ENCODE measurements at regions not wholly inside any gene's neighbourhood (a gene's known extent, or its start where the extent isn't known, plus 50 kb on each side); places are given as distances from the start of the nearest gene placed in this dataset.
"Not testable (repeated sequence)": the region's sequence is repeated elsewhere in the genome, so short reads cannot be mapped to it uniquely, and the experiment has no call there.

DNA sequence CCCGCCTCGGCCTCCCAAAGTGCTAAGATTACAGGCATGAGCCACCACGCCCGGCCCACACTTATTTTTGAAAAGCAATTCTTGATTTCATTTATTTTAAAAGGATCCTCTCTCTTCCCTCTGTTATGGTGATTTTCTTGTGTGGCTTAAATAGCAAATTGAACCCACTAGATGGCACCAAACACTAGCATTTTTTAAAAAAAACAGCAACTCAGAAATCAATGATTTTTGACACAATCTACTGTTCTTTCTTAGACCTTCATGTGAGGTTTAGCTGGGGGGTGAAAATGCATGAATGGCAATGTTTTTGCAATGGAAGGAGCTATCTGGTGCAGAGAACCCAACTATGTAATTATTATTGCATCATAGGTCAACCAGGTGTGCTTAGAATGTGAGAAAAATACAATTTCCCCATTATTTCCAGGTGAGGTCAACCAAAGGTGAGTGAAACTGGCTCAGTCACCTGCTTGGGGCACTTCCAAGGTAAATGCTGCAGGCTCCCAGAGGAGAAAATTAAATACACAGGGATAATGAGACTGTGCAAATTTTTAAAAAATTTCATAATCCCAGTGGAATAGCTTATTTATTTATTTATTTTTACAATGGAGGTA is 226.7 kb upstream of the PRKX start:
- H3K4me3 ChIP-seq (ENCODE audit: low read depth, low read length), result no peak overlapping the region
- TF ChIP-seq, protein P1, sequence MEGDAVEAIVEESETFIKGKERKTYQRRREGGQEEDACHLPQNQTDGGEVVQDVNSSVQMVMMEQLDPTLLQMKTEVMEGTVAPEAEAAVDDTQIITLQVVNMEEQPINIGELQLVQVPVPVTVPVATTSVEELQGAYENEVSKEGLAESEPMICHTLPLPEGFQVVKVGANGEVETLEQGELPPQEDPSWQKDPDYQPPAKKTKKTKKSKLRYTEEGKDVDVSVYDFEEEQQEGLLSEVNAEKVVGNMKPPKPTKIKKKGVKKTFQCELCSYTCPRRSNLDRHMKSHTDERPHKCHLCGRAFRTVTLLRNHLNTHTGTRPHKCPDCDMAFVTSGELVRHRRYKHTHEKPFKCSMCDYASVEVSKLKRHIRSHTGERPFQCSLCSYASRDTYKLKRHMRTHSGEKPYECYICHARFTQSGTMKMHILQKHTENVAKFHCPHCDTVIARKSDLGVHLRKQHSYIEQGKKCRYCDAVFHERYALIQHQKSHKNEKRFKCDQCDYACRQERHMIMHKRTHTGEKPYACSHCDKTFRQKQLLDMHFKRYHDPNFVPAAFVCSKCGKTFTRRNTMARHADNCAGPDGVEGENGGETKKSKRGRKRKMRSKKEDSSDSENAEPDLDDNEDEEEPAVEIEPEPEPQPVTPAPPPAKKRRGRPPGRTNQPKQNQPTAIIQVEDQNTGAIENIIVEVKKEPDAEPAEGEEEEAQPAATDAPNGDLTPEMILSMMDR (IDR thresholded peaks at IDR 0.05; ENCODE audit: low read depth, low read length), result peak; percentile 44
- no peaks in the 10 kb centered on the region for H3K9me3 ChIP-seq
- DNase-seq, result no peak
- no peaks in the 10 kb centered on the region for H3K4me1 ChIP-seq
- no peaks in the 10 kb centered on the region for H3K27me3 ChIP-seq
- H3K36me3 ChIP-seq, result no peaks in the 10 kb centered on the region

DNA sequence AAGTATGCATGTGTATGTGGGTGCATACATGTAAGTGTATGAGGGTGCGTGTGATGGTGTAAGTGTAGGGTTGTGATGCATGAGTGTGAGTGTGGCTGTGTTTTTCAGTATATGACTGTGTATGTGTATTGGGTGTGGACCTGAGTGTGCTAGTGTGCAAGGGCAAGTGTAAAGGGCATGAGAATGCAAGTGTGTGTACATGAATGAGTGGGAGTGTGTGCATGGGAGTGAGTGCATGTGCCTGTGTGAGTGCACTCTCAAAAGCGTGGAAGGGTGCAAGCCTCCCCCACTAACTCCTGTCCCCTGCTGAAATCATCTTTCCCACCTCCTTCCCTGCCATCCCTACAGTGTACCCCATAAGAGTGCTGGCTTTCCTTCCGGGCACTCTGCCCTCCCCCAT is 225.1 kb upstream of the PRKX start:
- no peaks in the 10 kb centered on the region for H3K36me3 ChIP-seq
- no peaks in the 10 kb centered on the region for H3K27me3 ChIP-seq
- no peak for DNase-seq
- H3K4me1 ChIP-seq, result no peaks in the 10 kb centered on the region
- TF ChIP-seq, protein P1 (IDR thresholded peaks at IDR 0.05; ENCODE audit: low read depth, low read length), result no peak
- no peaks in the 10 kb centered on the region for H3K9me3 ChIP-seq
- H3K4me3 ChIP-seq (ENCODE audit: low read depth, low read length), result no peak overlapping the region

DNA sequence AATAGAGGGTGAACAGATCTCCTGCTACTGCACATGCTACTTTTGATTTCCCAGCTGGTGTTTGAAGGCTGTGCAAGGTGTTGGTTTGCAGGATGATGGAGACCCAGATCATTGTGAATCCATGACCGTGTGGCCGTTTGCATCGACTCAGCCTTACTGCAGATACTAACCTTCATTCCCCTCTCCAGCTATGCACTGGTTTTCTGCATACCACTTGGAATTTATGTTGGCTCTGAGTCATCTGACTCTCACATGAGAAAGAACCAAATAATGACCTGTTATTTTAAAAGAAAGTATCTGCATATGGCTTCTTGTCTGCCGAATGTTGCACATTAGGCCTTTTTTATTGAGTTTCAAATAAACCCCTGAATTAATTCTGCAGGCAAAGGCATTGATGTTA is 221.7 kb upstream of the PRKX start:
- not testable (repeated sequence) for H3K4me1 ChIP-seq; H3K9me3 ChIP-seq; H3K4me3 ChIP-seq (ENCODE audit: low read depth, low read length); H3K27me3 ChIP-seq; H3K36me3 ChIP-seq; DNase-seq

DNA sequence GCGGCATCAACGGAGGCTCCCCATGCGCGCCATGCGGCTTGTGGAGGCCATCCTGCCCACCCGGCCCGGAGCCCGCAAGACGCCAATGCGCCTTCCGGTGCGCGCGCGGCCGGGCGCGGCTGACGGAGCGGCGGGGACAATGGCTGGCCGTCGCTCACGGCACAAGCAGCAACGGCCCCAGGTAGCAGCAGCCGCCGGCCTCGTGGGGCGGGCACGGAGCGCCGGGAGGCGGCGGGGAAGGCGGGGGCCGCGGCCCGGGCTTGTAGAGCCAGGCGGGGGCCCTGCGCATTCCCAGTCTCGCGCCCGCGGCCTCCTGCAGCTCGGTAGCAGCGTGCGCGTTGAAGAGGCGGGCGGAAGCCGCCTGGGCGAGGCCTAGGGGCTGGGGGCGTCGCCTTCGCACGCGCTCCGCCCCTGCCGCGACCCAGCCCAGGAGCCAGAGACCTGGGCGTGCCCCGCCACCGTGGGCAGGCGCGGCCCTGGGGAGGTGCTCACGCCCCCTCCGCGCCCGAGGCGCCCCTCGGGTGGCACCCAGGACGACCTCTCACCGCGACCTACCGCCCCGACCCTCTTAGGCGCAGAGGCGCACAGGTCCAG is 207.1 kb upstream of the PRKX start:
- not testable (repeated sequence) for H3K4me1 ChIP-seq; H3K9me3 ChIP-seq; DNase-seq; H3K4me3 ChIP-seq (ENCODE audit: low read depth, low read length); H3K36me3 ChIP-seq; H3K27me3 ChIP-seq

DNA sequence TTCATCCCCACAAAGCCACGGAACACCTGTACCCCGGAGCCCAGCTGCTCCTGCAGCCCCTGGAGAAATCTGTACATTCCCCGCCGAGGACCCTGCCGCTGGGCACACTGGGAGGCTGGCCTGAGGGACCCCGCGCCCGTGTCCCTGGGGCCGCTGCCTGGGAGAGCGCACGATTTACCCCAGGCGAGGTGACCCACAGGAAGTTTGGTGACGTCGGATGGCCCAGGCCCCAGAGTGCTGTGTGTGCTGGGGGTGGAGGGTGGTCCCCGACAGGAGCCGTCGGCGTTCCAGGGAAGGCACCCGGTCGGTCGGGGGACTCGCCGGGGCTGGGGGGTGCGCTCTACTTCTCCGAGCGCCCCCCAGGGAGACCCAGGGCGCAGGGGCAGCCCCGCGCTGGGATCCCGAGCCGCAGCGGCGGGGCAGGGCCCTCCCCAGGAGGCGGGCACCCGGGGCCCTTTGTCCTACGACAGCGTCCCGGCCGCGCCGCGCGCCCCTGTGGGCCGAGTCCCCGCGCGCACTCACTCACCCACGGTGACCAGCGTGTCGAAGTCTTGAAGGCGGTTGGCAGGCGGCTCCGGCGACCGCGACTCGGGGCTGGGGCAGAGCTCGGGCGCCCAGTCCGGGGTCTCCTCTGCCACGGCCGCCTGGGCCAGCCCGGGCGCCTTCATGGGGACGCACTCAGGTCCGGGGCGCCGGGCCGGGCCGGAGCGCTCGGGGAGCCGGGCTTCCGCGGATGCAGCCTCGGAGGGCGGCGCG is 206.4 kb upstream of the PRKX start:
- not testable (repeated sequence) for H3K4me1 ChIP-seq; H3K9me3 ChIP-seq; H3K36me3 ChIP-seq; DNase-seq; H3K4me3 ChIP-seq (ENCODE audit: low read depth, low read length); H3K27me3 ChIP-seq

DNA sequence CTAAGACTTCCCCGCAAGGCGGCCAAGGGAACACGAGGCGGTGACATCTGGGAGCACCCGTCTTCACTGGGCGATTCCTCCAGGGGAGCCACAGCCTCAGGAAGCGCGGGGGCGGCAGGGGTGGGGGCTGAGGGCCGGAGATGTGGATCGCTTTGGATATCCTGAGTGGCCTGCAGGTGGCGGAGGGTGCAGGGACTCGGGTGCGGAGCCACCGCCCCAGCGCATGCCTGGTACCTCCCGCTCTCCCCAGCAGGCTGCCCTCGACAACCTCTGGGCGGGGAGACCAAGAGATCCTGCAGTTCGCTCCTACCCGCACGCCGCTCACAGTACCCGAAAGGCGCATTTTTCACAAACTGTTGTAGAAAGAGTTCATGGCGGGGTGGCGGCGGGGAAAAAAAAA is 201.4 kb upstream of the PRKX start:
- H3K4me1 ChIP-seq; DNase-seq; H3K27me3 ChIP-seq; H3K9me3 ChIP-seq; H3K4me3 ChIP-seq (ENCODE audit: low read depth, low read length); H3K36me3 ChIP-seq: not testable (repeated sequence)

DNA sequence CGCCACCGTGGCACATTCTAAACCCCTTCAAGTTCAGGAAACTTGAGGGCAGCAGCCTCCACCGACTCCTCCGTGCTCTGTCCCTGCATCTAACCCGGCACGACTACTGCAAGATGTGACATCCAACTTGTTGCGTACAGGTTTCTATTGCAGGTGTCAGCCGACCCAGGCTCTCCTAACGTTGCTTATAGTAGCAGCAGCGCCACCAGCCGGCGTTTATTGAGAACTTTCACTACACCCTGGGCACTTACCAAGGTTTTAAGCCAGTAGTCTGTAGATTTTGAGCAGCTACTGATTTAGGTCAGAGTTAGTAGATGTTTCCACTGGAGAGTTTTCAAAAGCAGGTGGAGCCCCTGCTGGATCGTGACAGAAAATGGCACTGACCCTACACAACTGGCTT is 200.6 kb upstream of the PRKX start:
- H3K36me3 ChIP-seq; H3K27me3 ChIP-seq; DNase-seq; H3K9me3 ChIP-seq; H3K4me1 ChIP-seq; H3K4me3 ChIP-seq (ENCODE audit: low read depth, low read length): not testable (repeated sequence)

DNA sequence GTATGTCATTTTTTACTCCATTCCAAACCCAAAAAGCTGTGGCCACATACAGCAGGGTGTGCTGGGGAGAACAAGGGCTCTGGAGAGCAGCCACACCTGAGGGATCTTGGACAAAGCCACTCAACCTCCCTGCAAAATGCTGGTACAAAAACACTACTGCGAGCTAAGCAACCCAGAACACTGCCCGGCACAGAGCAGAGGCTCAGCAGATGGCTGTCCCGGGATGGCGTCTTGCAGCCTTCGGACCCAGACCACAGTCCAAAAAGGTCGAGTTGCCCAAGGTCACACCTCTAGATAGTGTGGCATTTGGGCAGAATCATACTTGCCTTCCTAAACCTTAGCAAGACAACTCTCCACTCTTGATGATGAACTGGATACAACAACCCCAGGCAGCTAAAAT is 197.6 kb upstream of the PRKX start:
- not testable (repeated sequence) for H3K4me3 ChIP-seq (ENCODE audit: low read depth, low read length); DNase-seq; H3K4me1 ChIP-seq; H3K9me3 ChIP-seq; H3K36me3 ChIP-seq; H3K27me3 ChIP-seq

DNA sequence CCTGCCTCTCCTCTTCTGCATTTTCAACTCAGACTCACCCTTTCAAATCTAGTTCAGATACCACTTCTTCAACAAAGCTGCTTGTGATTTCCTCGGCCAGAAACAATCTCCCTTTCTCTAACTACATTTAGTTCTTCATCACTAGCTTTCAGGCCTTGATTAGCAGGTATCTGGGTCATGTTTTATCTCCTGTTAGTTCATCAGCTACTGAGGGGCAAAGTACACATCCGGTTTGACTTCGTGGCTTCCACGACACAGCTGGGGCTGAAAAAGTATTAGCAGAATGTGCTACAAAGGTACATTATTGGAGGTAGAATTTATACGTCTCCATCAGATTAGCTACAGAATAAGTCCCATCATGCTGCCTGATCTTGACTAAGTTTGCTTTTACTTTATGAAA is 197.2 kb upstream of the PRKX start:
- H3K4me3 ChIP-seq (ENCODE audit: low read depth, low read length); H3K27me3 ChIP-seq; H3K36me3 ChIP-seq; DNase-seq; H3K9me3 ChIP-seq; H3K4me1 ChIP-seq: not testable (repeated sequence)

DNA sequence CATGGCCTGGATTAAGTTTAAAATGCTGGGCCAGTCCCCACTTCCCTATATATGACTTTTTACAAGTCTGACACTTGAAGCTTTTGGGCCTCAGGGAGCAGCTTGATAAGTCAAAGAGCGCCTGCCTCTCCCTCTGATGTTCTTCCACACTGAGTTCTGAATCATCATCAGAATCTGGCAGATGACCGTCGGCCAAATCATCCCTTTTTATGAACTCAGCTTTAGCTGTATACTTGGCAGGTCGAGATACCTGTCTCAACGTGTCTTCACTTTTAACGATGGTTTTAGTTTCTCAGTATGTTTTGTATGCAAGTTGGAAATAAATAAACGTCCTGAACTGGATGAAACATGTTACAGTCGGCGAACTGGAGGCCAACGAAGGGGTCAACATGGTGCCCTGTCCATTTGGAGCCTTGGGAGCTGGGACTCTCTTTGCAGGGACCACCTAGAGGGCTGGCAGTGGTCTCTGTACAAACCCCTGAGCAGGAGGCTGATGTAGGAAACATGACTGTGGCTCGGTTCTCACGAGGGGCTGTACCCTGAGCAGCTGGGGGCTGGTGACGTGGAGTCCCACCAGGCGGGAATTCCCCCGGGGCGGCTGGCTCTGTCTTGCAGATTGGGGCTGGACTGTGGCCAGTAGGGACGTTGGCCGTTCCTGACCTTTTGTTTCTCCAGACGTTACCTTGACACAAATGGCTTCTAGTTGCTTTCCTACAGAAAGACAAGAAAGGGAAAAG is 192.2 kb upstream of the PRKX start:
- H3K36me3 ChIP-seq; H3K27me3 ChIP-seq; H3K4me3 ChIP-seq (ENCODE audit: low read depth, low read length); DNase-seq; H3K9me3 ChIP-seq; H3K4me1 ChIP-seq: not testable (repeated sequence)

DNA sequence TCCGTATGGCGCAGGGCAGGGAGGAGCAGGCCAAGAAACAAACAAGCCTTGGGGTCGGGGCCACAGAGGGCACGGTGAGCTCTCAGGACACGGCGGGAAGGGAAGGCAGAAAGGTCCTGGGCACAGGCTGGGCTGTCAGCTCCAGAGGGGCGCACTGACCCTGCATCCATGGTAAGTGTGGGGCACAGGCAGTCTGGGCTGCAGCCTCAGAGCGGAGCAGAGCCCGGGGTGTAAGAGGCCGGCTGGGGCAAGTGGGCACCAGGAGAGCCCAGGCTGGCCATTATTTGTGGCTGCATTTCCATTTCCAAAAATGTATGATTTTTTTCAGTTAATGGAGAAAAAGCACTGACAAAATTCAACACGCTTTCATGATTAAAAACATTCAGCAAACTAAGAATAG is 188.8 kb upstream of the PRKX start:
- H3K4me1 ChIP-seq, DNase-seq, H3K36me3 ChIP-seq: not testable (repeated sequence)

DNA sequence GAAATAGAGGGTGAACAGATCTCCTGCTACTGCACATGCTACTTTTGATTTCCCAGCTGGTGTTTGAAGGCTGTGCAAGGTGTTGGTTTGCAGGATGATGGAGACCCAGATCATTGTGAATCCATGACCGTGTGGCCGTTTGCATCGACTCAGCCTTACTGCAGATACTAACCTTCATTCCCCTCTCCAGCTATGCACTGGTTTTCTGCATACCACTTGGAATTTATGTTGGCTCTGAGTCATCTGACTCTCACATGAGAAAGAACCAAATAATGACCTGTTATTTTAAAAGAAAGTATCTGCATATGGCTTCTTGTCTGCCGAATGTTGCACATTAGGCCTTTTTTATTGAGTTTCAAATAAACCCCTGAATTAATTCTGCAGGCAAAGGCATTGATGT is 183.3 kb upstream of the PRKX start:
- not testable (repeated sequence) for H3K9me3 ChIP-seq; H3K27me3 ChIP-seq; H3K36me3 ChIP-seq; DNase-seq; H3K4me1 ChIP-seq; H3K4me3 ChIP-seq (ENCODE audit: low read depth, low read length)

More for the DNA sequence above, 188.8 kb upstream of the PRKX start:
- not testable (repeated sequence) for H3K9me3 ChIP-seq; H3K27me3 ChIP-seq; H3K4me3 ChIP-seq (ENCODE audit: low read depth, low read length)

DNA sequence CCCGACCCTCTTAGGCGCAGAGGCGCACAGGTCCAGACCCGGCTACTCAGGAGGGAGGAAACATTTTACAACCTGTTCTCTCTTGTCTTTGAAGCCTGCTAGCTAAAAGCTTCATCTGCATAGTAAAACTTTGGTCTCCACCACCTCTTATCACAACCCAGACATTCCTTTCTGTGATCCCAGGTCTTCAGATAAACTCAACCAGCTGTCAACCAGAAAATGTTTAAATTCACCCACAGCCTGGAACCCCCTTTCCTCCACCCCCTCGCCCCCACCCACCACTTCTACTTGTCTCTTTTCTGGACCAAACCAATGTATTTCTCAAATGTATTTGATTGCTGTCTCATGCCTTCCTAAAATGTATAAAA is 169.1 kb upstream of the PRKX start:
- not testable (repeated sequence) for DNase-seq

More for the DNA sequence above, 169.1 kb upstream of the PRKX start:
- not testable (repeated sequence) for H3K9me3 ChIP-seq; H3K36me3 ChIP-seq; H3K4me1 ChIP-seq; H3K27me3 ChIP-seq; H3K4me3 ChIP-seq (ENCODE audit: low read depth, low read length)

Data from BE2C (cell line).